K562 (cell line): ENCODE measurements at regions not wholly inside any gene's neighbourhood (a gene's known extent, or its start where the extent isn't known, plus 50 kb on each side); places are given as distances from the start of the nearest gene placed in this dataset.
"Not testable (repeated sequence)": the region's sequence is repeated elsewhere in the genome, so short reads cannot be mapped to it uniquely, and the experiment has no call there.

Experiments used
- ATAC-seq: fragments of 200-7000 bp; cut with Tn5 transposase; 3 replicates; pipeline ENCODE4 v1.9.1; 2020; ENCODE audit warnings: moderate library complexity
- BruUV-seq: library from RNA; stranded (reverse); fragments of 400-500 nt; replicated peaks from 2 replicates; lab custom pipeline; 2021; lab: Mats Ljungman, UMichigan
- CTCF ChIA-PET: fragments of 300-600 bp; formaldehyde crosslinking; extraction: SDS; loops from one replicate; lab custom pipeline; 2021; ENCODE audit warnings: low intra/inter-chr PET ratio; lab: Yijun Ruan, JAX
- POLR2A ChIA-PET: fragments of 300-600, 350-650 bp; sonication (Branson Sonifier 250); formaldehyde crosslinking; extraction: SDS; loops from one replicate; lab custom pipeline; 2021; ENCODE audit warnings: antibody characterized with exemption, inconsistent platforms; lab: Yijun Ruan, JAX
- DNase-seq, 4 experiments: peaks; one replicate each; pipeline versions ENCODE4 v3.0.0 to v3.0.0-alpha.2; 2011 to 2018; ENCODE audit warnings: low spot score in 3 of 4, mixed read lengths in 3 of 4; ENCODE audit errors: extremely low read depth in 1 of 4
- FAIRE-seq: peaks from 2 replicates; lab custom pipeline; 2011; peaks lifted over from hg19 to GRCh38; lab: Jason Lieb, UNC
- H2AFZ ChIP-seq: 2 replicates; pipeline ENCODE4 v1.6.0; 2011; ENCODE audit warnings: low read depth, low read length, control low read depth, inconsistent platforms
- H3K27ac ChIP-seq: fragments of 200-600 bp; 3 replicates; pipeline ENCODE4 v1.8.0; 2011; ENCODE audit warnings: low read depth, mild to moderate bottlenecking, control low read depth, inconsistent platforms, low read length, moderate library complexity, mixed read lengths; ENCODE audit errors: extremely low read depth
- H3K27me3 ChIP-seq, 2 experiments: fragments of 300-600 bp in 1 of 2; 2 replicates in 1 of 2; 3 replicates in 1 of 2; pipeline versions ENCODE4 v1.6.0 to v1.8.0; 2011; ENCODE audit warnings: inconsistent platforms in 2 of 2, low read length in 2 of 2, mild to moderate bottlenecking in 1 of 2, mixed read lengths in 1 of 2, moderate library complexity in 1 of 2; ENCODE audit not compliant: control insufficient read depth in 2 of 2, insufficient read depth in 2 of 2
- H3K36me3 ChIP-seq: fragments of 300-600 bp; 3 replicates; pipeline ENCODE4 v1.8.0; 2011; ENCODE audit warnings: mild to moderate bottlenecking, low read length, inconsistent platforms; ENCODE audit not compliant: control insufficient read depth, insufficient read depth
- H3K4me1 ChIP-seq, 2 experiments: fragments of 200-600 bp in 1 of 2; replicated peaks in 1 of 2; 2 replicates in 1 of 2; 3 replicates in 1 of 2; pipeline versions ENCODE4 v1.5.1 to v1.8.0; 2011; ENCODE audit warnings: inconsistent platforms in 2 of 2, low read length in 2 of 2, mild to moderate bottlenecking in 1 of 2, mixed read lengths in 1 of 2, moderate library complexity in 1 of 2; ENCODE audit not compliant: control insufficient read depth in 2 of 2, insufficient read depth in 2 of 2
- H3K4me2 ChIP-seq: 2 replicates; pipeline ENCODE4 v1.6.1; 2011; ENCODE audit warnings: low read length, control low read depth, inconsistent platforms, mixed read lengths; ENCODE audit not compliant: insufficient read depth
- H3K4me3 ChIP-seq: fragments of 200-600 bp; sonication (generic), shearing (Covaris generic); 2 replicates; pipeline ENCODE4 v1.5.1; 2016; ENCODE audit warnings: control low read depth, inconsistent platforms
- H3K79me2 ChIP-seq: fragments of 200-600 bp; 3 replicates; pipeline ENCODE4 v1.8.0; 2011; ENCODE audit warnings: low read length, inconsistent platforms; ENCODE audit not compliant: control insufficient read depth, insufficient read depth
- H3K9ac ChIP-seq, 2 experiments: 2 replicates each; pipeline versions ENCODE4 v1.6.0 to v1.6.1; 2011; ENCODE audit warnings: low read depth in 2 of 2, low read length in 2 of 2, control low read depth in 1 of 2, inconsistent platforms in 1 of 2, mild to moderate bottlenecking in 1 of 2, mixed read lengths in 1 of 2; ENCODE audit not compliant: insufficient read depth in 1 of 2
- H3K9me1 ChIP-seq: one replicate; pipeline ENCODE4 v1.6.0; 2011; ENCODE audit warnings: inconsistent platforms, mild to moderate bottlenecking, low read length, moderate library complexity; ENCODE audit not compliant: control insufficient read depth, insufficient read depth
- H3K9me3 ChIP-seq: replicated peaks from 2 replicates; pipeline ENCODE4 v1.5.1; 2011; ENCODE audit warnings: low read depth, low read length, inconsistent platforms; ENCODE audit not compliant: control insufficient read depth, insufficient read depth
- H4K20me1 ChIP-seq: replicated peaks from 2 replicates; pipeline ENCODE4 v1.6.1; 2011; ENCODE audit warnings: low read length, inconsistent platforms, mixed read lengths; ENCODE audit not compliant: control insufficient read depth, insufficient read depth
- RAD21 ChIP-seq, 2 experiments: fragments of 250-450 bp in 1 of 2; fragments of 450-650 bp in 1 of 2; sonication (Bioruptor Pico) in 1 of 2; formaldehyde crosslinking in 1 of 2; IDR thresholded peaks in 1 of 2; conservative IDR thresholded peaks in 1 of 2; 2 replicates each; pipeline versions ENCODE4 v1.4.0 to v1.8.0; 2020 to 2022; ENCODE audit warnings: mild to moderate bottlenecking in 2 of 2, moderate library complexity in 1 of 2
- WGBS: fragments of 100-300 bp; shearing (Covaris generic); methylation state at CpG from one replicate; pipeline ENCODE4 v1.1.6; 2016; ENCODE audit warnings: low coverage, mixed read lengths; ENCODE audit not compliant: insufficient coverage; ENCODE audit errors: missing lambda C conversion rate; 5-methylcytosine and 5-hydroxymethylcytosine counted together
- in situ Hi-C: fragments of 300-500 bp; cut with MboI; formaldehyde crosslinking; loops from 4 replicates; pipeline ENCODE4 v1.15.0; 2018; ENCODE audit warnings: inconsistent platforms, mixed read lengths
- intact Hi-C: fragments of 100-400 bp; cut with micrococcal nuclease; formaldehyde crosslinking; loops from 2 replicates; pipeline ENCODE4 v1.14.2; 2022
- TF ChIP-seq, protein P1 (sequence below), 3 experiments: IDR thresholded peaks in 2 of 3; conservative IDR thresholded peaks in 1 of 3; 2 replicates each; pipeline ENCODE4 v1.5.1; 2011 to 2012; ENCODE audit warnings: low read length in 3 of 3, mild to moderate bottlenecking in 3 of 3, control low read depth in 2 of 3, improper control_type of control experiment in 1 of 3, inconsistent platforms in 1 of 3, low read depth in 1 of 3, mixed read lengths in 1 of 3, moderate library complexity in 1 of 3; ENCODE audit not compliant: insufficient read depth in 2 of 3

DNA sequence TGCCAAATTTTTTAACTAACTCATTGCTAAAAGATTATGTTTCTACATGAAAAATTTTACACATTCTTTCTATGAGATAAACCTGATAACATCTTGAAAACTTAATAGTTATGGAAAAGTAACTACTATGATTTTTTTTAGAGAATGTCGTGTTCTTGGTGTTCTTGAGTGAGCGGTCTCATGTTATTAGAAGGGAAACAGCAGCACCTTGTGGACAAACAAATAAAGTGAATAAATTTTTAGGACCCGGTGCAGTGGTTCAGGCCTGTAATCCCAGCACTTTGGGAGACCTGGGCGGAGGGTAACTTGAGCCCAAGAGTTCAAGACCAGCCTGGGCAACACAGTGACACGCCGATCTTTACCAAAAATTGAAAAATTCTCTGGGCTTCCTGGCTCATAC, 166.0 kb downstream of the FOXD4L6 start:
- H4K20me1 ChIP-seq, CTCF ChIA-PET, H3K4me3 ChIP-seq, H3K9me1 ChIP-seq, FAIRE-seq, BruUV-seq, H2AFZ ChIP-seq, H3K4me1 ChIP-seq, H3K27ac ChIP-seq, DNase-seq, H3K79me2 ChIP-seq, intact Hi-C loops, H3K27me3 ChIP-seq, H3K4me2 ChIP-seq, H3K36me3 ChIP-seq, H3K9me3 ChIP-seq, ATAC-seq, POLR2A ChIA-PET, H3K9ac ChIP-seq, in situ Hi-C loops: not testable (repeated sequence)
- WGBS = 14% methylated on average over 2 of the region's 6 CpGs
- TF ChIP-seq, protein P1, sequence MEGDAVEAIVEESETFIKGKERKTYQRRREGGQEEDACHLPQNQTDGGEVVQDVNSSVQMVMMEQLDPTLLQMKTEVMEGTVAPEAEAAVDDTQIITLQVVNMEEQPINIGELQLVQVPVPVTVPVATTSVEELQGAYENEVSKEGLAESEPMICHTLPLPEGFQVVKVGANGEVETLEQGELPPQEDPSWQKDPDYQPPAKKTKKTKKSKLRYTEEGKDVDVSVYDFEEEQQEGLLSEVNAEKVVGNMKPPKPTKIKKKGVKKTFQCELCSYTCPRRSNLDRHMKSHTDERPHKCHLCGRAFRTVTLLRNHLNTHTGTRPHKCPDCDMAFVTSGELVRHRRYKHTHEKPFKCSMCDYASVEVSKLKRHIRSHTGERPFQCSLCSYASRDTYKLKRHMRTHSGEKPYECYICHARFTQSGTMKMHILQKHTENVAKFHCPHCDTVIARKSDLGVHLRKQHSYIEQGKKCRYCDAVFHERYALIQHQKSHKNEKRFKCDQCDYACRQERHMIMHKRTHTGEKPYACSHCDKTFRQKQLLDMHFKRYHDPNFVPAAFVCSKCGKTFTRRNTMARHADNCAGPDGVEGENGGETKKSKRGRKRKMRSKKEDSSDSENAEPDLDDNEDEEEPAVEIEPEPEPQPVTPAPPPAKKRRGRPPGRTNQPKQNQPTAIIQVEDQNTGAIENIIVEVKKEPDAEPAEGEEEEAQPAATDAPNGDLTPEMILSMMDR (IDR thresholded peaks at IDR 0.05 in 2 of 3, conservative IDR thresholded peaks at IDR 0.05 in 1 of 3; ENCODE audit: insufficient read depth in 2 of 3, low read depth in 1 of 3, low read length in 3 of 3) = peak in 1 of 3 experiments; percentile 2; a peak in 1 of 6 replicates
- TF ChIP-seq RAD21 (CRISPR knock-in tag; conservative IDR thresholded peaks at IDR 0.05 in 1 of 2, IDR thresholded peaks at IDR 0.05 in 1 of 2) = peak in 1 of 2 experiments; percentile 39; a peak in 2 of 4 replicates

DNA sequence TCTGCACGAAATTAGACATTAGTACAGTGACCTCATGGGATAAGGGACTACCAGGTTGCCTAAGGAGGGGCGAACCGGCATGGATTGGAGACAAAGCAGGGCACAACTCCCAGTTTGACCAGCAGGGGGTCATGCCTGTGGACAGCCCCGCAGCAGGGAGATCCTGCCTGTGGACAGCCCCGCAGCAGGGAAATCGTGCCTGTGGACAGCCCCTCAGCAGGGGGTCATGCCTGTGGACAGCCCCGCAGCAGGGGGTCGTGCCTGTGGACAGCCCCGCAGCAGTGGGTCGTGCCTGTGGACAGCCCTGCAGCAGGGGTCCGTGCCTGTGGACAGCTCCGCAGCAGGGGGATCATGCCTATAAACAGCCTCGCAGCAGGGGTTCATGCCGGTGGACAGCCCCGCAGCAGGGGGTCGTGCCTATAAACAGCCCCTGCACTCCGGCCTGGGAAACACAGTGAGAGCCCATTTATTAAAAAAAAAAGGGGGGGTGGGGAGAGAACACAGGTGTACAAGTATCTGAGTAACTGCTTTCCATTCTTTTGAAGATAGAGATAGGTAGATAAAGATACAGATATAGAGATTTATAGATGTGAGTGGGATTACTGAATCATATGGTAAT, 176.5 kb downstream of the FOXD4L6 start:
- DNase-seq, H3K36me3 ChIP-seq, H3K9ac ChIP-seq, H3K4me2 ChIP-seq, H3K9me1 ChIP-seq, H3K27me3 ChIP-seq, H4K20me1 ChIP-seq, POLR2A ChIA-PET, ATAC-seq, BruUV-seq, H3K4me1 ChIP-seq, CTCF ChIA-PET, H2AFZ ChIP-seq, FAIRE-seq, H3K27ac ChIP-seq, in situ Hi-C loops, H3K4me3 ChIP-seq, H3K9me3 ChIP-seq, H3K79me2 ChIP-seq, intact Hi-C loops: not testable (repeated sequence)
- 70% methylated on average over 17 of the region's 17 CpGs for WGBS

DNA sequence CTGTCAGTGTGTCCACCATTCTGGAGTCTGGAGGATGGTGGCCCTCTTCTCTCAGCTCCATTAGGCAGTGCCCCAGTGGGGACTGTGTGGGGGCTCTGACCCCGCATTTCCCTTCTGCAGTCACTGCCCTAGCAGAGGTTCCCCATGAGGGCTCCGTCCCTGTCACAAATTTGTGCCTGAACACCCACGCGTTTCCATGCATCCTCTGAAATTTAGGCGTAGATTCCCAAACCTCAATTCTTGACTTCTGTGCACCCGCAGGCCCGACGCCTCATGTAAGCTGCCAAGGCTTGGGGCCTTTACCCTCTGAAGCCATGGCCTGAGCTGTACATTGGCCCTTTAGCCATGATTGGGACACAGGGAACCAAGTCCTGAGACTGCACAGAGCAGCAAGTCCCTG, 182.3 kb downstream of the FOXD4L6 start:
- H2AFZ ChIP-seq = not testable (repeated sequence)

More for the DNA sequence above, 182.3 kb downstream of the FOXD4L6 start:
- H3K79me2 ChIP-seq, H3K9me3 ChIP-seq, POLR2A ChIA-PET, FAIRE-seq, H3K4me2 ChIP-seq, H3K9ac ChIP-seq, H3K27ac ChIP-seq, H3K4me3 ChIP-seq, H3K9me1 ChIP-seq, DNase-seq, H3K36me3 ChIP-seq, H3K4me1 ChIP-seq, CTCF ChIA-PET, in situ Hi-C loops, ATAC-seq, H3K27me3 ChIP-seq, H4K20me1 ChIP-seq, intact Hi-C loops, BruUV-seq: not testable (repeated sequence)
- WGBS = 86% methylated on average over 7 of the region's 8 CpGs
